SK-N-SH (cell line): ENCODE measurements at regions not wholly inside any gene's neighbourhood (a gene's known extent, or its start where the extent isn't known, plus 50 kb on each side); places are given as distances from the start of the nearest gene placed in this dataset.

Experiments
- EP300 ChIP-seq, 2 experiments: IDR thresholded peaks; 2 replicates each; pipeline versions ENCODE4 v1.4.0 to v1.6.1; 2012; ENCODE audit warnings: borderline replicate concordance in 1 of 2, low read depth in 1 of 2, low read length in 1 of 2
- SIN3A ChIP-seq: IDR thresholded peaks from 2 replicates; pipeline ENCODE4 v1.6.1; 2012; ENCODE audit warnings: low read depth, mild to moderate bottlenecking, low read length, moderate library complexity, borderline replicate concordance
- TAF1 ChIP-seq: IDR thresholded peaks from 2 replicates; pipeline ENCODE4 v1.6.1; 2012; ENCODE audit warnings: low read depth, mild to moderate bottlenecking, low read length, moderate library complexity, borderline replicate concordance
- TF ChIP-seq, protein P1 (sequence below): IDR thresholded peaks from 2 replicates; pipeline ENCODE4 v1.6.1; 2012; ENCODE audit warnings: mild to moderate bottlenecking, low read depth, low read length, moderate library complexity
- TF ChIP-seq, protein P2 (sequence below): fragments of 200-600 bp; sonication (generic); IDR thresholded peaks from 2 replicates; pipeline ENCODE4 v1.6.1; 2017; ENCODE audit warnings: antibody characterized with exemption, mild to moderate bottlenecking, moderate library complexity
- TF ChIP-seq, protein P3 (sequence below): IDR thresholded peaks from 2 replicates; pipeline ENCODE4 v1.4.0; 2012; ENCODE audit warnings: low read depth
- TF ChIP-seq, protein P4 (sequence below): fragments of 150-350 bp; IDR thresholded peaks from 2 replicates; pipeline ENCODE4 v1.6.1; 2017; ENCODE audit warnings: antibody characterized with exemption, low read length, low read depth, borderline replicate concordance

DNA sequence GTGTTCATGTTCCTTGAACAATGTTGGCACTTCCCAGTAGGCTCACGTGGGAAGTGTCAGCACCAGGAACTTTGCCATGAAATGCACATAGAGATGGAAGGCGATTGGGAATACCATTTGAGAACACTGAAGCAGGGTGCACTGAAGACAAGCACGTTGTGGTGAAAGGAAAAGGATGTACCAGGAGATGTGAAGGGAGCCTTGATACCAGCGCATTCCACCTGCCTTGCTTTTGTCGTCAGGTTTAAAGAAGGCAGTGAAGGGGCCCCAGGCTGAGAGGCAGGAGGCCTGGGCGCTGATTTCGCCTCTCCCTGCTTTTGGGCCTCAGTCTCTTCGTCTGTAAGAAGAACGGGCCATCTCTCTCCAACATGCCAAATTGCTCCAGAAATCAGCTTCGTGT, 194.5 kb upstream of the HES1 start:
- TF ChIP-seq, protein P1, sequence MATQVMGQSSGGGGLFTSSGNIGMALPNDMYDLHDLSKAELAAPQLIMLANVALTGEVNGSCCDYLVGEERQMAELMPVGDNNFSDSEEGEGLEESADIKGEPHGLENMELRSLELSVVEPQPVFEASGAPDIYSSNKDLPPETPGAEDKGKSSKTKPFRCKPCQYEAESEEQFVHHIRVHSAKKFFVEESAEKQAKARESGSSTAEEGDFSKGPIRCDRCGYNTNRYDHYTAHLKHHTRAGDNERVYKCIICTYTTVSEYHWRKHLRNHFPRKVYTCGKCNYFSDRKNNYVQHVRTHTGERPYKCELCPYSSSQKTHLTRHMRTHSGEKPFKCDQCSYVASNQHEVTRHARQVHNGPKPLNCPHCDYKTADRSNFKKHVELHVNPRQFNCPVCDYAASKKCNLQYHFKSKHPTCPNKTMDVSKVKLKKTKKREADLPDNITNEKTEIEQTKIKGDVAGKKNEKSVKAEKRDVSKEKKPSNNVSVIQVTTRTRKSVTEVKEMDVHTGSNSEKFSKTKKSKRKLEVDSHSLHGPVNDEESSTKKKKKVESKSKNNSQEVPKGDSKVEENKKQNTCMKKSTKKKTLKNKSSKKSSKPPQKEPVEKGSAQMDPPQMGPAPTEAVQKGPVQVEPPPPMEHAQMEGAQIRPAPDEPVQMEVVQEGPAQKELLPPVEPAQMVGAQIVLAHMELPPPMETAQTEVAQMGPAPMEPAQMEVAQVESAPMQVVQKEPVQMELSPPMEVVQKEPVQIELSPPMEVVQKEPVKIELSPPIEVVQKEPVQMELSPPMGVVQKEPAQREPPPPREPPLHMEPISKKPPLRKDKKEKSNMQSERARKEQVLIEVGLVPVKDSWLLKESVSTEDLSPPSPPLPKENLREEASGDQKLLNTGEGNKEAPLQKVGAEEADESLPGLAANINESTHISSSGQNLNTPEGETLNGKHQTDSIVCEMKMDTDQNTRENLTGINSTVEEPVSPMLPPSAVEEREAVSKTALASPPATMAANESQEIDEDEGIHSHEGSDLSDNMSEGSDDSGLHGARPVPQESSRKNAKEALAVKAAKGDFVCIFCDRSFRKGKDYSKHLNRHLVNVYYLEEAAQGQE, result no peak
- TF ChIP-seq TAF1 (no peak), SIN3A (no peak), EP300 (IDR thresholded peaks at IDR 0.05; ENCODE audit: borderline replicate concordance in 1 of 2, low read depth in 1 of 2, low read length in 1 of 2) (no peak)
- TF ChIP-seq, protein P2, sequence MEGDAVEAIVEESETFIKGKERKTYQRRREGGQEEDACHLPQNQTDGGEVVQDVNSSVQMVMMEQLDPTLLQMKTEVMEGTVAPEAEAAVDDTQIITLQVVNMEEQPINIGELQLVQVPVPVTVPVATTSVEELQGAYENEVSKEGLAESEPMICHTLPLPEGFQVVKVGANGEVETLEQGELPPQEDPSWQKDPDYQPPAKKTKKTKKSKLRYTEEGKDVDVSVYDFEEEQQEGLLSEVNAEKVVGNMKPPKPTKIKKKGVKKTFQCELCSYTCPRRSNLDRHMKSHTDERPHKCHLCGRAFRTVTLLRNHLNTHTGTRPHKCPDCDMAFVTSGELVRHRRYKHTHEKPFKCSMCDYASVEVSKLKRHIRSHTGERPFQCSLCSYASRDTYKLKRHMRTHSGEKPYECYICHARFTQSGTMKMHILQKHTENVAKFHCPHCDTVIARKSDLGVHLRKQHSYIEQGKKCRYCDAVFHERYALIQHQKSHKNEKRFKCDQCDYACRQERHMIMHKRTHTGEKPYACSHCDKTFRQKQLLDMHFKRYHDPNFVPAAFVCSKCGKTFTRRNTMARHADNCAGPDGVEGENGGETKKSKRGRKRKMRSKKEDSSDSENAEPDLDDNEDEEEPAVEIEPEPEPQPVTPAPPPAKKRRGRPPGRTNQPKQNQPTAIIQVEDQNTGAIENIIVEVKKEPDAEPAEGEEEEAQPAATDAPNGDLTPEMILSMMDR, result no peak
- TF ChIP-seq, protein P3, sequence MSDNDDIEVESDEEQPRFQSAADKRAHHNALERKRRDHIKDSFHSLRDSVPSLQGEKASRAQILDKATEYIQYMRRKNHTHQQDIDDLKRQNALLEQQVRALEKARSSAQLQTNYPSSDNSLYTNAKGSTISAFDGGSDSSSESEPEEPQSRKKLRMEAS, result no peak
- TF ChIP-seq, protein P4, sequence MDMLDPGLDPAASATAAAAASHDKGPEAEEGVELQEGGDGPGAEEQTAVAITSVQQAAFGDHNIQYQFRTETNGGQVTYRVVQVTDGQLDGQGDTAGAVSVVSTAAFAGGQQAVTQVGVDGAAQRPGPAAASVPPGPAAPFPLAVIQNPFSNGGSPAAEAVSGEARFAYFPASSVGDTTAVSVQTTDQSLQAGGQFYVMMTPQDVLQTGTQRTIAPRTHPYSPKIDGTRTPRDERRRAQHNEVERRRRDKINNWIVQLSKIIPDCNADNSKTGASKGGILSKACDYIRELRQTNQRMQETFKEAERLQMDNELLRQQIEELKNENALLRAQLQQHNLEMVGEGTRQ, result no peak
